Middle frontal gyrus (tissue), 1 donor: ENCODE measurements at regions not wholly inside any gene's neighbourhood (a gene's known extent, or its start where the extent isn't known, plus 50 kb on each side); places are given as distances from the start of the nearest gene placed in this dataset.
"Not testable (repeated sequence)": the region's sequence is repeated elsewhere in the genome, so short reads cannot be mapped to it uniquely, and the experiment has no call there.

Source experiments
- DNase-seq: peaks from one replicate; pipeline ENCODE4 v3.0.0-alpha.2; 2015; ENCODE audit warnings: low spot score; ENCODE audit errors: extremely low spot score

DNA sequence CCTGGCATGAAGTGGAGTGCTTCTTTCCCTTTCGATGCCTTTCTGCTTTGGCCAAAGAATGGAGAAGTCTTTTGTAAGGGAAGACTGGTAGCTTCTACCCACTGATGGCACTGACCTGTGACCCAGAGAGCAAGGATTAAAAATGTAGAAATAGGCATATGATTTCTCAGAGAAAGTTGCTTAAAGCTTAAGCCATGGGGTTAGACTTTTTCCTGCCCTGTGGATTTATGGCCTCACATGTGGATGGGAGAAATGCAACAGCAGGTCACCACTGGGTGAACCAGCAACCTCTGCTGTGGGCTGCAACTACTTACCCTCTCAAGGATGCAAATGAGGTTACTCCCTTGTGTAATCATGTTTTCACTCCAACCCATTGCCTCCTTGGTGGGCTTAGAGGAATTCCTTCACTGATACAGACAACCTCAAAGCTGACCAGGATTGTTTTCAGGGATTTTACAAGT is 86.7 kb upstream of the CDC42EP3 start:
- DNase-seq, result not testable (repeated sequence)

- not testable (repeated sequence) for DNase-seq
Measured at GRCh38 chr2:37759989-37760388, 88.5 kb upstream of the CDC42EP3 start.

DNA sequence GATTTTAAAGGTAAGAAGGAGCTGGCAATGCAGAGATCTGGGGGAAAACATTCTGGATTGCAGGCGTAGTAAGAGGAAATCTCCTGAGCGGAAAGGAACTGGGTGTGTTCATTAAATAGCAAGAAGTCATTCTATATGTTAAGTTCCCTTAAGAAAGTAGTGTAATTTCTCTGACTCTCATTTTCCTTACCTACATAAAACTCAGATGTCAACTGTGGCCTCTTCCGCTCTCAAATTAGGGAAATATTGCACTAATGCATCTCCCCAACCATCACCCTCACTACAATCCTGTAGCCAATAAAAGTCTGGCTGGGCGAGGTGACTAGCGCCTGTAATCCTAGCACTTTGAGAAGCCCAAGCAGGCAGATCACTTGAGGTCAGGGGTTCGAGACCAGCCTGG is 89.0 kb upstream of the CDC42EP3 start:
- no peak for DNase-seq

GRCh38 chr2:37762281-37762680 is 90.8 kb upstream of the CDC42EP3 start:
- not testable (repeated sequence) for DNase-seq

DNA sequence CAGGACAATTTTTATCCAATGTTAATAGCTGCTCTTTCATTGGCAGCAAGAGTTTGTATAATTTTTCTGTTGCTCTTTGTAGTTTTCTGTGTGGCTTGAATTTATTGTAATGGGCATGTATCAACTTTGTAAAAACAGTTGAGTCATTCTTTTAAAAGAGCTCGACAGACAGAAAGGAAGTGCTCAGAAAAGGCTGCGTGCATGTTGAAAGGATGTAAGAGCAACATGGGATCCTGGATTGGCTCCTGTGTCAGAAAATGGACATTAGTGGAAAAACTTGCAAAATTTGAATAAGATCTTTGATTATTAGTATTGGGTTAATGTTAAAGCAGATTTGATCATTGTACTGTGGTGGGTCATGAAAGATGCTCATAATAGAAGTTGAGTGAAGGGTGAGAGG is 93.3 kb upstream of the CDC42EP3 start:
- no peak for DNase-seq

GRCh38 chr2:37766106-37766505 is 94.7 kb upstream of the CDC42EP3 start:
- no peak for DNase-seq

DNA sequence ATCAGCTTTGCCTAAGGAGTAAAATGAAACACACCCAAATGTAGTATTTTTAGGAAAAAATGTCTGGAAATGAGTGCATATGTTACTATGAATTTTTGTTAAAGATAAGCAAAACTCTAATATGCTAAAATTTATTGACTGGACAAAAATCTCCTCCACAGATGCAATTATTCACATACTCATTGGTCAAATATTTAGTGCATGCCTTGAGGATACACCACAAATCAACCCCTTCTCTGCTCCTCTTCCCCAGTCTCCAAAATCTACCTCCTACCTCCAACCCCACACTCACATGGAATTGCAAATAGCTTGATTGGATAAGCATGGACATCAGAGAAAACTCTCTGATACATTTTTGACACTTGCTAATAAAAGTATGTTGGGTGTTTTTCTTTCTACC is 95.6 kb upstream of the CDC42EP3 start:
- DNase-seq, result no peak

DNA sequence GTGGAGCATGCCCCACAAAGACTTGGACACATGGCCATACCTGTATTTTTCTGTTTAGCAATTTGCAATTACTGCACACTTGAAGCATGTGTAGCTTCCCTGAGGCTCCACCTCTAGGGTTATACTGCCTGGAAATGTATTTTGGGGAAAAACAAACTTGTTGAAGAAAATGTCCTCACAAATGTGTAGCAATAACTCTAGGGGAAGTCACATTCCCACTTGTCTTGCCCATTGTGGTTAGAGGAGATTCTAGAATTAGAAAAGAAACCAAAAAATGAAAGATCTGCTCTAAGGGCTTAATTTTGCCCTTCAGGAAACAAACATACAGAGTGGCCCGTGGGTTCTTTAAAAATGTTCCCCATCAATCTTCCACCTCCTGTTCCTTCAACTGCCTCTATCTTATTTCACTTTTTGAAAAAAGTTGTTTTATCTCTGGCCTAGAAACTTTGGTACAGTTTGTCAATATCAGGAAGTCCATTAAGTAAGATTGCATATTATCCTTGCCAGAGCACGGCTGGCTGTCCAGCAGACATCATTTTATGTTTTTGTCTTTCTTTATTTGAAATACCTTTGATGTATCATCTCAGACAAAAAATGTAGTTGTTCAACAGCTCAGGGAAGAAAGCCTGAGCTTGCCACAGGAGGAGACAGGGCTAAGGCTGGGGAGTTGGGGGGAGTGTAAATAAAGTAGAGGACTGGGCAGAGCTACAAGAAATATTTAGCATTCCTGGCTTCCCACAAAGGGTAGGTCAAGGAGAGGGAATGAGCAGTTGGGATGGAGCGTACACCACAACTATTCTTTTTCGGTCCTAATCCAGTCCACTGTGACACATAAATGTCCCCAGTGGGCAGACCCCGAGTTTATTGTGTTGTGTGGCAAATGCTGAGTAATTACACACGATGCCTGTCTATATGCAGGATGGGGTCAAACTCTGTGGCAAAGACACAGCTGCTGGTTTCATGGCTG is 96.8 kb upstream of the CDC42EP3 start:
- no peak for DNase-seq

GRCh38 chr2:37769551-37769950 is 98.1 kb upstream of the CDC42EP3 start:
- DNase-seq, result no peak

DNA sequence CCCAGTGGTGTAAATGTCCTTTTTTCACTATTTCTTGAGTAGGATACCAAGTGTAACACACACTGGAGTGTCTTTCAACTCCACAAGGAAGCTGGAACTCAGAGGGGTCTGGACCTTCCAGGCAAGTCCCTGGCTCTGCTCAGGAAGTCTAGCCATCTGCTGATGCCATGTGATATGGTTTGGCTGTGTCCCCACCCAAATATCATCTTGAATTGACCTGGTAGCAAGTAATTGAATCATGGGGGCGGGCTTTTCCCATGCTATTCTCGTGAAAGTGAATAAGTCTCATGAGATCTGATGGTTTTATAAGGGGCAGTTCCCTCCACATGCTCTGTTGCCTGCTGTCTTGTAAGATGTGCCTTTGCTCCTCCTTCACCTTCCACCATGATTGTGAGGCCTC is 99.4 kb upstream of the CDC42EP3 start:
- DNase-seq, result no peak

GRCh38 chr2:37771600-37772088 is 100.2 kb upstream of the CDC42EP3 start:
- peak; percentile 10 for DNase-seq

GRCh38 chr2:37773371-37774130 is 102.1 kb upstream of the CDC42EP3 start:
- DNase-seq, result no peak

DNA sequence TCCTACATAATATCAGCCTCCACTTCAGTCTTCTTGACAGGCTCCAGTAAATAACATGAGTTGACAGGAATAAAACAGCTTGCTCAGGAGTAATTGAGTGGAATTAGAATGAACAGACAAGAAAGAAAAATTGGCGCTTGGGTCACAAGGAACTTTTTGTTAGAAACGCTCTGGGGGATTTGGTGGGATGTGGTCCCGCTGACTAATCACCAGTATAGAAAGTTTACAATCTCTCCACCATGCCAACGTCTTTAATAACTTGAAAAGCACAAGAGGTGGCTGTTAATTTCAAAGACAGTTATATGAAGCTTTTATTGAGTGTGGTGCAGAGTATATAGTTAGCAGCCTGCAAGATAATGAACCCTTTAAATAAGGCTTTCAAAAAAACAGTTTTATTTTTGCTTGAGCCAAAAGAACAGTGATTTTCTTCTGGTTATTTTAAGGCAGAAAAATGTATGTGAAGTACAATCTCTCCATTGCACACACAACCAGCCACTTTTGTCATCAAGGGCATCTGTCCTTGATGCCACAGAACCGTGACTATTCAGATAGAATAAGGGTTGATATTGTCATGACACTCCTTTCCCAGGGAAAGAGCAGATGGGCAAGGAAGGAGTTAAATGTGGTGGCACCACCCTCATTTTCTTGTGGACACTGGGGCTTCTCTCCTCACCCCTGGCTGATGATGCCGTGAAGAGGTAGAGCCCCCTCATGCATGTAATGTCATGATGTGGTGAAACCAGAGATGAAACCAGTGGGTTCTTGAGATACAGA is 102.9 kb upstream of the CDC42EP3 start:
- not testable (repeated sequence) for DNase-seq

DNA sequence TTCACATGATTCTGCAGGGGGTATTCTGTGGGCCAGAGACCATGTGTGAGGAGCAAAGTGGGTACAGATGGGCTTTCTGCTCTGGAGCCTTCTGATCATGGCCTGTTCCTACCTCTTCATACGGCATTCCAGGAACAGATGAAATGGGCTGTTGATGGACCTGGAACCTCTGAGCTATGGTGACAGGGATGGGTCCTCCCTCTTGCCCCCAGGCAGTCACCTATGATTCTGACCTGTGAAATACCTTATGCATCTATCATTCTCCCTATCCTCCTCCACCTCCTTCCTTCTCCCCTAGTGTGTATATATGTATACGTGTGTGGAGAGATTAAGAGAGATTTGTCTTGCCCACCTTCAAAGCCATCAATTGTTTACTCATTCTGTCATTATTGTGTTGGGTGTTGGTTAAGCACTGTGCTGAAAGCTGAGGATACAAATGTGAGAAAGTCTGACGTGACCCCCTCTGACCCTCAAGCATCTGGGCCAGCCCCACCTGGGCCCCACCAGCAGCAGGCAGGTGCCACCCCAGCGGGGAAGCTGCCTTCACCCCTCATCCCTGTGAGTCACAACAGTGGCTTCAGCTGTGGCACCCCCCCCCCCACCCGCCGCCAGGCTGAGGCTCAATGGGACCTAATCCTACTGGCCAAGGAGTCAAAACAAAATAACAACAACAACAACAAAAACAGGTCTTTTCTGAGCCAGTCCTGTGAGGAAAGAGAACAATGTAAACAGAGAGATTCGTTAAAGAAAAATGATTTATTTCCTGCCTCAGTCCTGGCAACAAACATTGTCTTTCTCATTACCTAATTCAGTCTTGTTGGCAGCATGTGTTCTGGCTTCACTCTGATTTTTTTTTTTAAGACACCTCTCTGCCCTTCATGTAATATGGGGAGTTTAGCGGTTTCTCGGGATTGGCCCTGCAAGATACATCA is 103.8 kb upstream of the CDC42EP3 start:
- no peak for DNase-seq

GRCh38 chr2:37775908-37776250 is 104.4 kb upstream of the CDC42EP3 start:
- DNase-seq, result no peak

DNA sequence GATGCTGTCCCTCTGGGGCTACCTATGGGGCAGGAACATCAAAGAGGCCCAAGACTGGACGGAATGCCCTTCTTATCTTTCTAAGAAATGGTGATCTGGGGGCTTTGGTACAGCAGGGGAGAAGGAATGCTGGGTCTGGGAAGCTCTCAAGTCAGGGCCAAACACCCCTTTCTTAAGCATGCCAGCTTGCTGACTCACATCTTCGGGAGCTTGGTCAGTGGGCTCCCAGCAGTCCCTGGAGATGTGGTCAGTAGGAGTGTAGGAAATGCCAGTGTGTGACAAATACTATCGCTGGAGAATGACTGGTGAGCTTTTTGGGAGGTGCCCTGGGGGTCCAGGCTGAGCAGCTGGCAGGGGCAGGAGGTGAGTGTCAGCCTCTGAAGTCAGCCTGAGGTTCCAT is 105.0 kb upstream of the CDC42EP3 start:
- no peak for DNase-seq

GRCh38 chr2:37779139-37779538 is 107.7 kb upstream of the CDC42EP3 start:
- no peak for DNase-seq

DNA sequence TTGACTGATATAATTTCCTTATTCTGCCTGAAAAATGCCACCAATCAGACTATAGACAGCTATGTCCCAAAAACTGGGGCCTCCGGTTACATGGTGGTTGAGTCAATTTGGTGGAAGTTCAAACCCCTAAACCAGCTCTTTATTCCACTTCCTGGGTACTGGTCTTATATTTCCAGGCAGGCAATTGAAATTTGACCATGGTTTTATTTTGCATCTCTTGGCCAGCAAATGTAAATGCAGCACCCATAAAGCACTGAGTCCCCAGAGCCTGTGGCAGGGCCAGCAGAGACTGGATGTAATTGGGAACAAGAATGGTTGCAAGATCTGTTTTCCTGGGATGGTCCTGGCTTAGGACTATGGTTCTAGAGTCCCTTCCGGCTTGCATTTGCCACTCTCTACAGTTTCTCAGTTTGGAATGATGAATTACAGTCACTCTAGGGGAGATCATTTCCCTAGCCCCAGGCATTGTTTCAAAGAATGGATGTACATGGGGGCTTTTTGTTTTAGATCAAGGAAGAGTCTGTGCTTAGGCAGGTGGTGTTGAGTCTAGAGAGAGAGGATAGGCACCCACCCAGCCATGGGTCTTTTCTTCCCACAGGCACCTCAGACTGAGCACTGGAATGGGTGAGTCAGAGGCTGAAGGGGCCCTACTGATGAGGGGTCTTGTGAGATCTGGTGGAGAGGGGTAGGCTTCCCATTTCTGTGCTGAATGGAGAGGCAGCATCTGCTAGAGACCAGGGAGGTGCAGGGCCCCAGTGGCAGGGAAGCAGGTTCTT is 108.4 kb upstream of the CDC42EP3 start:
- DNase-seq, result no peak

DNA sequence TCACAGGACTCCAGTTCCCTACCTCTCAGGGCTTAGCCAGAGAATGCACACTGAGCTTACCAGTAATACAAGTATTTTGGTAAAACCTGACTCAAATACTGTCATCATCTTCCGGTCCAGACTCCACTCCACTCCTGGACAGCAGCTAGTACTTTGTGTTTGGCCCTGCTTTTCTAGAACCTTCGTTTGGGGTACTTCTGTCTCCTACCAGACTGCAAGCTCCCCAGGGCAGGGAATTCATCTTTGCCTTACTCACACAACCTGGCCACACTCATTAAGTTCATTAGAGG is 108.9 kb upstream of the CDC42EP3 start:
- DNase-seq, result no peak

- no peak for DNase-seq
Measured at GRCh38 chr2:37781028-37781427, 109.6 kb upstream of the CDC42EP3 start.
